ENCODE measurements at regions not wholly inside any gene's neighbourhood (a gene's known extent, or its start where the extent isn't known, plus 50 kb on each side); places are given as distances from the start of the nearest gene placed in this dataset.

GRCh38 chr15:39466750-39467105 is 114.2 kb upstream of the THBS1 start:
- no peaks in the 10 kb centered on the region; the same call in 1 of the 2 replicates for H3K4me1 ChIP-seq
- TF ChIP-seq CTCF (IDR thresholded peaks at IDR 0.05; ENCODE audit: insufficient read depth in 1 of 2, low read depth in 1 of 2, low read length in 1 of 2, severe bottlenecking in 1 of 2, unreplicated experiment in 1 of 2) = no peak
- intact Hi-C loops (cut with micrococcal nuclease; ENCODE audit: unreplicated experiment) = no loop called here
- no TSS peak for BruUV-seq (replicated peaks)
- Mint-ChIP-seq H3K36me3 (ENCODE audit: insufficient read depth, unreplicated experiment) (no peaks in the 10 kb centered on the region), H3K9me3 (ENCODE audit: unreplicated experiment) (peaks cover 11% of the 10 kb centered on the region), H3K27me3 (ENCODE audit: insufficient read depth, unreplicated experiment) (no peaks in the 10 kb centered on the region), H3K27ac (ENCODE audit: unreplicated experiment) (no peak overlapping the region), H3K4me1 (ENCODE audit: low read depth, unreplicated experiment) (no peaks in the 10 kb centered on the region), H3K4me3 (ENCODE audit: unreplicated experiment) (no peak overlapping the region)
- no peaks in the 10 kb centered on the region for H3K27me3 ChIP-seq (replicated peaks; ENCODE audit: control insufficient read depth, insufficient read depth, low read length)
- ChIA-PET CTCF (no interaction called here), POLR2A (no interaction called here)
- no peaks in the 10 kb centered on the region for H3K9me3 ChIP-seq
- H3K4me3 ChIP-seq (ENCODE audit: low read depth, low read length) = no peak overlapping the region
- DNase-seq = no peak
- no peaks in the 10 kb centered on the region for H3K36me3 ChIP-seq (ENCODE audit: control insufficient read depth, insufficient read depth, low read length)

GRCh38 chr15:39468331-39468730 is 112.5 kb upstream of the THBS1 start:
- Mint-ChIP-seq H3K4me1 (ENCODE audit: low read depth, unreplicated experiment) (no peaks in the 10 kb centered on the region), H3K4me3 (ENCODE audit: unreplicated experiment) (no peak overlapping the region), H3K9me3 (ENCODE audit: unreplicated experiment) (peaks cover 11% of the 10 kb centered on the region), H3K27ac (ENCODE audit: unreplicated experiment) (no peak overlapping the region), H3K36me3 (ENCODE audit: insufficient read depth, unreplicated experiment) (no peaks in the 10 kb centered on the region), H3K27me3 (ENCODE audit: insufficient read depth, unreplicated experiment) (no peaks in the 10 kb centered on the region)
- H3K9me3 ChIP-seq = no peaks in the 10 kb centered on the region
- no peaks in the 10 kb centered on the region; the same call in 1 of the 2 replicates for H3K4me1 ChIP-seq
- H3K4me3 ChIP-seq (ENCODE audit: low read depth, low read length) = no peak overlapping the region
- no peak for DNase-seq
- H3K27me3 ChIP-seq (replicated peaks; ENCODE audit: control insufficient read depth, insufficient read depth, low read length) = no peaks in the 10 kb centered on the region
- TF ChIP-seq CTCF (IDR thresholded peaks at IDR 0.05; ENCODE audit: insufficient read depth in 1 of 2, low read depth in 1 of 2, low read length in 1 of 2, severe bottlenecking in 1 of 2, unreplicated experiment in 1 of 2) = no peak
- intact Hi-C loops (cut with micrococcal nuclease; ENCODE audit: unreplicated experiment) = no loop called here
- CTCF ChIA-PET = no interaction called here
- no TSS peak for BruUV-seq (replicated peaks)
- POLR2A ChIA-PET = no interaction called here
- no peaks in the 10 kb centered on the region for H3K36me3 ChIP-seq (ENCODE audit: control insufficient read depth, insufficient read depth, low read length)

- H3K27me3 Mint-ChIP-seq (ENCODE audit: insufficient read depth, unreplicated experiment) = no peaks in the 10 kb centered on the region
- BruUV-seq (replicated peaks) = no TSS peak
- TF ChIP-seq CTCF (IDR thresholded peaks at IDR 0.05; ENCODE audit: insufficient read depth in 1 of 2, low read depth in 1 of 2, low read length in 1 of 2, severe bottlenecking in 1 of 2, unreplicated experiment in 1 of 2) = no peak
- Histone ChIP-seq H3K4me3 (ENCODE audit: low read depth, low read length) (no peak overlapping the region), H3K27me3 (replicated peaks; ENCODE audit: control insufficient read depth, insufficient read depth, low read length) (no peaks in the 10 kb centered on the region), H3K36me3 (ENCODE audit: control insufficient read depth, insufficient read depth, low read length) (no peaks in the 10 kb centered on the region), H3K9me3 (no peaks in the 10 kb centered on the region), H3K4me1 (no peaks in the 10 kb centered on the region; the same call in none of the 2 replicates)
- no peaks in the 10 kb centered on the region for H3K36me3 Mint-ChIP-seq (ENCODE audit: insufficient read depth, unreplicated experiment)
- intact Hi-C loops (cut with micrococcal nuclease; ENCODE audit: unreplicated experiment) = no loop called here
- H3K27ac Mint-ChIP-seq (ENCODE audit: unreplicated experiment) = no peak overlapping the region
- DNase-seq = no peak
- peaks cover 4% of the 10 kb centered on the region for H3K4me1 Mint-ChIP-seq (ENCODE audit: low read depth, unreplicated experiment)
- peaks cover 11% of the 10 kb centered on the region for H3K9me3 Mint-ChIP-seq (ENCODE audit: unreplicated experiment)
- CTCF ChIA-PET = no interaction called here
- H3K4me3 Mint-ChIP-seq (ENCODE audit: unreplicated experiment) = no peak overlapping the region
- POLR2A ChIA-PET = no interaction called here
Measured at GRCh38 chr15:39468828-39469227, 112.1 kb upstream of the THBS1 start.

Data from Caco-2 (cell line).